ENCODE measurements at regions not wholly inside any gene's neighbourhood (a gene's known extent, or its start where the extent isn't known, plus 50 kb on each side); places are given as distances from the start of the nearest gene placed in this dataset.
"Not testable (repeated sequence)": the region's sequence is repeated elsewhere in the genome, so short reads cannot be mapped to it uniquely, and the experiment has no call there.

GRCh38 chr2:215889240-215889969 lies 123.9 kb downstream of the MREG start:
- H3K4me3 ChIP-seq (ENCODE audit: low read length), result not testable (repeated sequence)

- TF ChIP-seq ZNF274 (IDR thresholded peaks at IDR 0.05; ENCODE audit: low read depth, low read length), result no peak
- H3K4me3 ChIP-seq (ENCODE audit: low read length), result no peak overlapping the region
Measured at GRCh38 chr2:215888680-215889079, 124.7 kb downstream of the MREG start.

GRCh38 chr2:215887303-215887702 lies 126.0 kb downstream of the MREG start:
- H3K4me3 ChIP-seq (ENCODE audit: low read length), result no peak overlapping the region
- TF ChIP-seq ZNF274 (IDR thresholded peaks at IDR 0.05; ENCODE audit: low read depth, low read length), result no peak

GRCh38 chr2:215886022-215886421 lies 127.3 kb downstream of the MREG start:
- H3K4me3 ChIP-seq (ENCODE audit: low read length), result no peak overlapping the region
- no peak for TF ChIP-seq ZNF274 (IDR thresholded peaks at IDR 0.05; ENCODE audit: low read depth, low read length)

- H3K4me3 ChIP-seq (ENCODE audit: low read length), result no peak overlapping the region
- no peak for TF ChIP-seq ZNF274 (IDR thresholded peaks at IDR 0.05; ENCODE audit: low read depth, low read length)
Measured at GRCh38 chr2:215885536-215885935, 127.8 kb downstream of the MREG start.

GRCh38 chr2:215884451-215885087 lies 128.8 kb downstream of the MREG start:
- H3K4me3 ChIP-seq (ENCODE audit: low read length), result no peak overlapping the region
- TF ChIP-seq ZNF274 (IDR thresholded peaks at IDR 0.05; ENCODE audit: low read depth, low read length), result no peak

- H3K4me3 ChIP-seq (ENCODE audit: low read length), result no peak overlapping the region
- TF ChIP-seq ZNF274 (IDR thresholded peaks at IDR 0.05; ENCODE audit: low read depth, low read length), result no peak
Measured at GRCh38 chr2:215883799-215884198, 129.6 kb downstream of the MREG start.

- no peak for TF ChIP-seq ZNF274 (IDR thresholded peaks at IDR 0.05; ENCODE audit: low read depth, low read length)
Measured at GRCh38 chr2:215882689-215883088, 130.7 kb downstream of the MREG start.

GRCh38 chr2:215881582-215881981 lies 131.8 kb downstream of the MREG start:
- TF ChIP-seq ZNF274 (IDR thresholded peaks at IDR 0.05; ENCODE audit: low read depth, low read length), result no peak

More at GRCh38 chr2:215882689-215883088, 130.7 kb downstream of the MREG start:
- no peak overlapping the region for H3K4me3 ChIP-seq (ENCODE audit: low read length)

GRCh38 chr2:215880970-215881369 lies 132.4 kb downstream of the MREG start:
- TF ChIP-seq ZNF274 (IDR thresholded peaks at IDR 0.05; ENCODE audit: low read depth, low read length), result no peak
- H3K4me3 ChIP-seq (ENCODE audit: low read length), result no peak overlapping the region

More at GRCh38 chr2:215881582-215881981, 131.8 kb downstream of the MREG start:
- no peak overlapping the region for H3K4me3 ChIP-seq (ENCODE audit: low read length)

GRCh38 chr2:215879977-215880940 lies 133.1 kb downstream of the MREG start:
- TF ChIP-seq ZNF274 (IDR thresholded peaks at IDR 0.05; ENCODE audit: low read depth, low read length), result no peak
- H3K4me3 ChIP-seq (ENCODE audit: low read length), result no peak overlapping the region

GRCh38 chr2:215879331-215879730 lies 134.0 kb downstream of the MREG start:
- H3K4me3 ChIP-seq (ENCODE audit: low read length), result no peak overlapping the region

GRCh38 chr2:215878476-215879063 lies 134.8 kb downstream of the MREG start:
- no peak overlapping the region for H3K4me3 ChIP-seq (ENCODE audit: low read length)
- TF ChIP-seq ZNF274 (IDR thresholded peaks at IDR 0.05; ENCODE audit: low read depth, low read length), result no peak

More at GRCh38 chr2:215879331-215879730, 134.0 kb downstream of the MREG start:
- no peak for TF ChIP-seq ZNF274 (IDR thresholded peaks at IDR 0.05; ENCODE audit: low read depth, low read length)

GRCh38 chr2:215876937-215877238 lies 136.5 kb downstream of the MREG start:
- no peak overlapping the region for H3K4me3 ChIP-seq (ENCODE audit: low read length)
- TF ChIP-seq ZNF274 (IDR thresholded peaks at IDR 0.05; ENCODE audit: low read depth, low read length), result no peak
